B cell (primary cell): ENCODE measurements at regions not wholly inside any gene's neighbourhood (a gene's known extent, or its start where the extent isn't known, plus 50 kb on each side); places are given as distances from the start of the nearest gene placed in this dataset.

Experiments used
- CTCF ChIP-seq: fragments of 200-600 bp; IDR thresholded peaks from one replicate; pipeline ENCODE4 v1.8.0; 2022; ENCODE audit warnings: antibody characterized with exemption, mild to moderate bottlenecking
- EZH2 ChIP-seq: IDR thresholded peaks from 2 replicates; pipeline ENCODE4 v1.6.1; 2012; ENCODE audit warnings: borderline replicate concordance, low read depth, mild to moderate bottlenecking, moderate library complexity, low read length; ENCODE audit not compliant: insufficient read depth, poor library complexity, severe bottlenecking

- TF ChIP-seq CTCF (no peak), EZH2 (no peak)
Observed at GRCh38 chr3:61354604-61355003, 103.4 kb upstream of the FHIT start.
